ENCODE measurements at regions not wholly inside any gene's neighbourhood (a gene's known extent, or its start where the extent isn't known, plus 50 kb on each side); places are given as distances from the start of the nearest gene placed in this dataset.

- no peak overlapping the region for H3K27ac ChIP-seq
- TF ChIP-seq CTCF (IDR thresholded peaks at IDR 0.05; ENCODE audit: low read depth, low read length, missing control alignments), result no peak
- in situ Hi-C loops (cut with HindIII; ENCODE audit: low pct_ligation_motif_present, low sequenced_read_pairs), result no loop called here
- H3K36me3 ChIP-seq (replicated peaks), result no peaks in the 10 kb centered on the region
- H3K27me3 ChIP-seq (replicated peaks), result no peaks in the 10 kb centered on the region
- H3K4me3 ChIP-seq (ENCODE audit: low read depth, low read length), result no peak overlapping the region
- DNase-seq, result no peak
These were observed 198.7 kb downstream of the CNTN3 start for GRCh38 chr3:74415731-74416130.

GRCh38 chr3:74413547-74414241 lies 200.8 kb downstream of the CNTN3 start:
- Histone ChIP-seq H3K36me3 (replicated peaks) (no peaks in the 10 kb centered on the region), H3K27me3 (replicated peaks) (no peaks in the 10 kb centered on the region), H3K27ac (no peak overlapping the region), H3K4me3 (ENCODE audit: low read depth, low read length) (no peak overlapping the region)
- no peak for TF ChIP-seq CTCF (IDR thresholded peaks at IDR 0.05; ENCODE audit: low read depth, low read length, missing control alignments)
- no peak for DNase-seq
- in situ Hi-C loops (cut with HindIII; ENCODE audit: low pct_ligation_motif_present, low sequenced_read_pairs), result no loop called here

GRCh38 chr3:74410276-74410941 lies 204.1 kb downstream of the CNTN3 start:
- Histone ChIP-seq H3K36me3 (replicated peaks) (no peaks in the 10 kb centered on the region), H3K27ac (no peak overlapping the region), H3K27me3 (replicated peaks) (no peaks in the 10 kb centered on the region), H3K4me3 (ENCODE audit: low read depth, low read length) (no peak overlapping the region)
- no peak for TF ChIP-seq CTCF (IDR thresholded peaks at IDR 0.05; ENCODE audit: low read depth, low read length, missing control alignments)
- no peak for DNase-seq
- in situ Hi-C loops (cut with HindIII; ENCODE audit: low pct_ligation_motif_present, low sequenced_read_pairs), result no loop called here

- Histone ChIP-seq H3K36me3 (replicated peaks) (no peaks in the 10 kb centered on the region), H3K27ac (no peak overlapping the region), H3K4me3 (ENCODE audit: low read depth, low read length) (no peak overlapping the region), H3K27me3 (replicated peaks) (no peaks in the 10 kb centered on the region)
- DNase-seq, result no peak
- in situ Hi-C loops (cut with HindIII; ENCODE audit: low pct_ligation_motif_present, low sequenced_read_pairs), result no loop called here
- no peak for TF ChIP-seq CTCF (IDR thresholded peaks at IDR 0.05; ENCODE audit: low read depth, low read length, missing control alignments)
These were observed 205.4 kb downstream of the CNTN3 start for GRCh38 chr3:74409066-74409465.

- Histone ChIP-seq H3K27ac (no peak overlapping the region), H3K27me3 (replicated peaks) (no peaks in the 10 kb centered on the region), H3K4me3 (ENCODE audit: low read depth, low read length) (no peak overlapping the region), H3K36me3 (replicated peaks) (no peaks in the 10 kb centered on the region)
- in situ Hi-C loops (cut with HindIII; ENCODE audit: low pct_ligation_motif_present, low sequenced_read_pairs), result no loop called here
- no peak for DNase-seq
- TF ChIP-seq CTCF (IDR thresholded peaks at IDR 0.05; ENCODE audit: low read depth, low read length, missing control alignments), result no peak
These were observed 211.2 kb downstream of the CNTN3 start for GRCh38 chr3:74403307-74403706.

Data from brain microvascular endothelial cell (primary cell).